GM23248 (cell line): ENCODE measurements at regions not wholly inside any gene's neighbourhood (a gene's known extent, or its start where the extent isn't known, plus 50 kb on each side); places are given as distances from the start of the nearest gene placed in this dataset.

Experiments
- EZH2 ChIP-seq: fragments of 200-600 bp; sonication (generic); IDR thresholded peaks from 2 replicates; pipeline ENCODE4 v1.6.1; 2018; ENCODE audit warnings: antibody characterized with exemption, mild to moderate bottlenecking; ENCODE audit not compliant: insufficient read depth, poor library complexity, severe bottlenecking
- EZH2phosphoT487 ChIP-seq: fragments of 200-600 bp; sonication (generic); IDR thresholded peaks from 2 replicates; pipeline ENCODE4 v1.6.1; 2018; ENCODE audit warnings: antibody characterized with exemption, moderate library complexity, mild to moderate bottlenecking, low read depth; ENCODE audit not compliant: insufficient read depth

DNA sequence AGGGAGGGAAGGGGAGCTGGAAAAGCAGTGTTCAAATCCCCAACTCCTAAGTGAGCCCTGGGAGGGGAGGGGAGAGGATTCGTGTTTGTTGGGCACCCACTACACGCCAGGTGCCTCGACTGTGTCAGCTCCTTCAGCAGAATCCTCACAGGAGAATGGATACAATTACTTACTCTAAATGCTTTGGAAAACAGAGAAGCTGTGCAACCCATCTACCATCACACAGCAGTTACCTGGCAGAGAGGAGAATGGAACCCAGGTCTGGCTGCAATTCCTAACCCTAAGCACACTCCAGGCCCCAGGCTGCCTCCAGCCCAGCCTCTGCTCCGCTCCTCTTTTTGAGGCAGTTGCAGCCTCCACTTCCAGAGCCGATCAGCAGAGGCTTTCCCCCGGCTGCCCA is 86.4 kb upstream of the PTPN1 start:
- TF ChIP-seq EZH2: no peak
- TF ChIP-seq EZH2phosphoT487: no peak
